KMS-11 (cell line): ENCODE measurements at regions not wholly inside any gene's neighbourhood (a gene's known extent, or its start where the extent isn't known, plus 50 kb on each side); places are given as distances from the start of the nearest gene placed in this dataset.

Experiments used
- H2AFZ ChIP-seq: fragments of 200-600 bp; sonication (generic); 2 replicates; pipeline ENCODE4 v1.6.1; 2016; ENCODE audit warnings: antibody characterized with exemption, mixed run types, low read depth
- H3K27ac ChIP-seq: fragments of 200-600 bp; sonication (generic); 2 replicates; pipeline ENCODE4 v1.6.1; 2016; ENCODE audit warnings: mild to moderate bottlenecking, mixed run types
- H3K27me3 ChIP-seq: fragments of 200-600 bp; sonication (generic); 2 replicates; pipeline ENCODE4 v1.6.1; 2017; ENCODE audit warnings: mild to moderate bottlenecking, low read depth, mixed run types, moderate library complexity; ENCODE audit not compliant: insufficient read depth
- H3K36me3 ChIP-seq: fragments of 200-600 bp; sonication (generic); 2 replicates; pipeline ENCODE4 v1.6.1; 2017; ENCODE audit warnings: mild to moderate bottlenecking, mixed run types; ENCODE audit not compliant: insufficient read depth
- H3K4me1 ChIP-seq: fragments of 200-600 bp; sonication (generic); 2 replicates; pipeline ENCODE4 v1.6.1; 2016; ENCODE audit warnings: mild to moderate bottlenecking, low read depth, mixed run types; ENCODE audit not compliant: poor library complexity, severe bottlenecking
- H3K4me2 ChIP-seq: fragments of 200-600 bp; sonication (generic); 2 replicates; pipeline ENCODE4 v1.7.0; 2016; ENCODE audit warnings: mild to moderate bottlenecking, mixed run types
- H3K4me3 ChIP-seq: fragments of 200-600 bp; sonication (generic); IDR thresholded peaks from 2 replicates; pipeline ENCODE4 v1.6.1; 2017; ENCODE audit warnings: low read depth, low read length, mixed read lengths; ENCODE audit not compliant: insufficient read depth
- H3K79me2 ChIP-seq: fragments of 200-600 bp; sonication (generic); 2 replicates; pipeline ENCODE4 v1.6.1; 2016; ENCODE audit warnings: low read depth, mixed run types; ENCODE audit not compliant: insufficient read depth
- H3K9ac ChIP-seq: fragments of 200-600 bp; sonication (generic); 2 replicates; pipeline ENCODE4 v1.6.1; 2016; ENCODE audit warnings: mild to moderate bottlenecking, mixed run types
- H4K20me1 ChIP-seq: fragments of 200-600 bp; sonication (generic); 2 replicates; pipeline ENCODE4 v1.6.1; 2016; ENCODE audit warnings: mild to moderate bottlenecking, mixed run types; ENCODE audit not compliant: insufficient read depth
- TF ChIP-seq, protein P1 (sequence below): fragments of 200-600 bp; sonication (generic); conservative IDR thresholded peaks from 2 replicates; pipeline ENCODE4 v1.6.1; 2017; ENCODE audit warnings: low read depth, mild to moderate bottlenecking, antibody characterized with exemption, low read length, moderate library complexity, mixed read lengths

- Histone ChIP-seq H4K20me1 (no peaks in the 10 kb centered on the region), H3K79me2 (no peaks in the 10 kb centered on the region), H2AFZ (no peak overlapping the region), H3K4me2 (no peak overlapping the region), H3K27me3 (no peaks in the 10 kb centered on the region), H3K36me3 (no peaks in the 10 kb centered on the region), H3K9ac (no peak overlapping the region), H3K4me1 (no peaks in the 10 kb centered on the region), H3K4me3 (no peak overlapping the region), H3K27ac (no peak overlapping the region)
- TF ChIP-seq, protein P1, sequence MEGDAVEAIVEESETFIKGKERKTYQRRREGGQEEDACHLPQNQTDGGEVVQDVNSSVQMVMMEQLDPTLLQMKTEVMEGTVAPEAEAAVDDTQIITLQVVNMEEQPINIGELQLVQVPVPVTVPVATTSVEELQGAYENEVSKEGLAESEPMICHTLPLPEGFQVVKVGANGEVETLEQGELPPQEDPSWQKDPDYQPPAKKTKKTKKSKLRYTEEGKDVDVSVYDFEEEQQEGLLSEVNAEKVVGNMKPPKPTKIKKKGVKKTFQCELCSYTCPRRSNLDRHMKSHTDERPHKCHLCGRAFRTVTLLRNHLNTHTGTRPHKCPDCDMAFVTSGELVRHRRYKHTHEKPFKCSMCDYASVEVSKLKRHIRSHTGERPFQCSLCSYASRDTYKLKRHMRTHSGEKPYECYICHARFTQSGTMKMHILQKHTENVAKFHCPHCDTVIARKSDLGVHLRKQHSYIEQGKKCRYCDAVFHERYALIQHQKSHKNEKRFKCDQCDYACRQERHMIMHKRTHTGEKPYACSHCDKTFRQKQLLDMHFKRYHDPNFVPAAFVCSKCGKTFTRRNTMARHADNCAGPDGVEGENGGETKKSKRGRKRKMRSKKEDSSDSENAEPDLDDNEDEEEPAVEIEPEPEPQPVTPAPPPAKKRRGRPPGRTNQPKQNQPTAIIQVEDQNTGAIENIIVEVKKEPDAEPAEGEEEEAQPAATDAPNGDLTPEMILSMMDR, result no peak
Observed at GRCh38 chr2:186098821-186099220, 360.2 kb downstream of the FSIP2 start.

GRCh38 chr2:186099826-186100225 lies 361.2 kb downstream of the FSIP2 start:
- Histone ChIP-seq H3K4me3 (no peak overlapping the region), H3K9ac (no peak overlapping the region), H3K4me2 (no peak overlapping the region), H3K4me1 (no peaks in the 10 kb centered on the region), H4K20me1 (no peaks in the 10 kb centered on the region), H3K27ac (no peak overlapping the region), H3K27me3 (no peaks in the 10 kb centered on the region), H3K79me2 (no peaks in the 10 kb centered on the region), H3K36me3 (no peaks in the 10 kb centered on the region), H2AFZ (no peak overlapping the region)
- TF ChIP-seq, protein P1, result no peak

GRCh38 chr2:186100636-186101035 lies 362.0 kb downstream of the FSIP2 start:
- H3K4me3 ChIP-seq, result no peak overlapping the region
- no peak overlapping the region for H3K4me2 ChIP-seq
- TF ChIP-seq, protein P1, result no peak
- H4K20me1 ChIP-seq, result no peaks in the 10 kb centered on the region
- H2AFZ ChIP-seq, result no peak overlapping the region
- H3K79me2 ChIP-seq, result no peaks in the 10 kb centered on the region
- H3K9ac ChIP-seq, result no peak overlapping the region
- H3K27ac ChIP-seq, result no peak overlapping the region
- no peaks in the 10 kb centered on the region for H3K27me3 ChIP-seq
- no peaks in the 10 kb centered on the region for H3K36me3 ChIP-seq
- no peaks in the 10 kb centered on the region for H3K4me1 ChIP-seq

- TF ChIP-seq, protein P1, result no peak
Observed at GRCh38 chr2:186101616-186102015, 363.0 kb downstream of the FSIP2 start.

More at GRCh38 chr2:186101616-186102015, 363.0 kb downstream of the FSIP2 start:
- no peak overlapping the region for H2AFZ ChIP-seq
- no peaks in the 10 kb centered on the region for H3K4me1 ChIP-seq
- no peaks in the 10 kb centered on the region for H4K20me1 ChIP-seq
- H3K9ac ChIP-seq, result no peak overlapping the region
- H3K27ac ChIP-seq, result no peak overlapping the region
- no peak overlapping the region for H3K4me2 ChIP-seq
- no peak overlapping the region for H3K4me3 ChIP-seq
- H3K79me2 ChIP-seq, result no peaks in the 10 kb centered on the region
- H3K36me3 ChIP-seq, result no peaks in the 10 kb centered on the region
- H3K27me3 ChIP-seq, result no peaks in the 10 kb centered on the region
